ENCODE measurements at regions not wholly inside any gene's neighbourhood (a gene's known extent, or its start where the extent isn't known, plus 50 kb on each side); places are given as distances from the start of the nearest gene placed in this dataset.

DNA sequence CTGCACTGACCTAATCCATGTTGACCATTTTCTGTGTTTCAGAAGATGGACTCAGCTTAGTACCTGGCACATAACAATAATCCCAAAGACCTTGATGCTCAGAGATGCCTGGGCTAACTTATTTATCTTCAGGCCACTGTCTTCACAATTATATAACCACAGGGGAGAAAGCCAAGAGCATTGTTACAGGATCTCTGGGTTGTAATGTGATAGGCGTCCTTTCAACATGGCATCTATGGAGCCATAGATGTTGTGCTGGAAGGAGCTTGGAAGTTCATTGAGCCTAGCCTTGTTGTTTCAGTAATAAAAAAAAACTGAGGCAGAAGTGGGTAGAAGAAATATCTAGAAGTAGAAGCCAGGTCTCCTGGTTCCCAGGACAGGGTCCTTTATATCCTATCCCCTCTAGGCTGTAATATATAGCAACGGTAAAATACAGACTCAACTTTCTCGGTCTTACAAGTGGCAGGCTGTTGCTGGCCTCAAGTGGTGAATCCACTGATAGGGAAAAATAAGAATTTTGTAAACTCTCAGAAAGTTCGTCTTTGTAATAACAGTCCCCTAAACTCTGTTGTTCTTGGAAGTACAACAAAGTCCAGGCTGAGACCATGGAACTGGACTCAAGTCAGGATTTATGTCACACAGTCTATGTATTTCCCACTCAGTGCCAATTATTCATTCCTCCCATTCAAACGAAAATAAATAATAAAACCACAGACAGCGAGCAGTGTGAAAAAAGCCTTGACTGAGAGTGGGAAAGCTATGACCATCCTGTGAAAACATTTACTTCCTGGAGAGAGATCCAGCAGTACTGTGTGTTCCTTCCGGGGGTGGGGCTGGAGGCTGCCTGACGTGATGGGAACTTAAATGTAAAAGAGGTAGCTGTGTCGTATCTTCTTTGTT is 277.6 kb downstream of the REEP3 start:
- TF ChIP-seq CTCF (IDR thresholded peaks at IDR 0.05), result no peak
- no peak for TF ChIP-seq POLR2A (IDR thresholded peaks at IDR 0.05)

All from body of pancreas (tissue), 4 donors.